T-helper 1 cell treated with Interleukin-12 subunit alpha and Interleukin-12 subunit beta and Interleukin-4 antibody, amounts not matched to agents 30 μg/mL and 1 μg/mL, for 36 hours (primary cell): ENCODE measurements at regions not wholly inside any gene's neighbourhood (a gene's known extent, or its start where the extent isn't known, plus 50 kb on each side); places are given as distances from the start of the nearest gene placed in this dataset.
"Not testable (repeated sequence)": the region's sequence is repeated elsewhere in the genome, so short reads cannot be mapped to it uniquely, and the experiment has no call there.

ENCODE experiments used
- H3K27ac Mint-ChIP-seq: one replicate; pipeline ENCODE4 v1.8.0; 2021; ENCODE audit warnings: mild to moderate bottlenecking, mixed read lengths
- H3K27me3 Mint-ChIP-seq: one replicate; pipeline ENCODE4 v1.8.0; 2021; ENCODE audit warnings: low read depth, mixed read lengths
- H3K36me3 Mint-ChIP-seq: one replicate; pipeline ENCODE4 v1.8.0; 2021; ENCODE audit warnings: low read depth, mixed read lengths
- H3K4me1 Mint-ChIP-seq: one replicate; pipeline ENCODE4 v1.8.0; 2021; ENCODE audit warnings: low read depth, mixed read lengths
- H3K4me3 Mint-ChIP-seq: one replicate; pipeline ENCODE4 v1.8.0; 2021; ENCODE audit warnings: mild to moderate bottlenecking, moderate library complexity, mixed read lengths
- H3K9me3 Mint-ChIP-seq: one replicate; pipeline ENCODE4 v1.8.0; 2021; ENCODE audit warnings: mixed read lengths

GRCh38 chr10:108600511-108600910, 1322.8 kb downstream of the XPNPEP1 start:
- H3K36me3 Mint-ChIP-seq, H3K27ac Mint-ChIP-seq, H3K4me3 Mint-ChIP-seq, H3K27me3 Mint-ChIP-seq, H3K4me1 Mint-ChIP-seq: not testable (repeated sequence)
- H3K9me3 Mint-ChIP-seq: peaks cover 10% of the 10 kb centered on the region

GRCh38 chr10:108599317-108599716, 1324.0 kb downstream of the XPNPEP1 start:
- H3K27ac Mint-ChIP-seq, H3K4me3 Mint-ChIP-seq, H3K36me3 Mint-ChIP-seq: not testable (repeated sequence)

GRCh38 chr10:108598831-108599230, 1324.5 kb downstream of the XPNPEP1 start:
- no peaks in the 10 kb centered on the region for H3K36me3 Mint-ChIP-seq
- H3K9me3 Mint-ChIP-seq: peaks cover 10% of the 10 kb centered on the region
- no peaks in the 10 kb centered on the region for H3K4me1 Mint-ChIP-seq
- no peak overlapping the region for H3K27ac Mint-ChIP-seq
- H3K4me3 Mint-ChIP-seq: no peak overlapping the region
- no peaks in the 10 kb centered on the region for H3K27me3 Mint-ChIP-seq

More at GRCh38 chr10:108599317-108599716, 1324.0 kb downstream of the XPNPEP1 start:
- H3K9me3 Mint-ChIP-seq: peaks cover 10% of the 10 kb centered on the region
- H3K4me1 Mint-ChIP-seq, H3K27me3 Mint-ChIP-seq: not testable (repeated sequence)

GRCh38 chr10:108598320-108598695, 1325.0 kb downstream of the XPNPEP1 start:
- peaks cover 10% of the 10 kb centered on the region for H3K9me3 Mint-ChIP-seq
- no peak overlapping the region for H3K27ac Mint-ChIP-seq
- no peak overlapping the region for H3K4me3 Mint-ChIP-seq
- H3K27me3 Mint-ChIP-seq: no peaks in the 10 kb centered on the region
- H3K36me3 Mint-ChIP-seq: no peaks in the 10 kb centered on the region
- no peaks in the 10 kb centered on the region for H3K4me1 Mint-ChIP-seq

GRCh38 chr10:108597657-108598319, 1325.5 kb downstream of the XPNPEP1 start:
- Mint-ChIP-seq H3K4me3 (no peak overlapping the region), H3K9me3 (peaks cover 10% of the 10 kb centered on the region), H3K27me3 (no peaks in the 10 kb centered on the region), H3K27ac (no peak overlapping the region), H3K4me1 (no peaks in the 10 kb centered on the region), H3K36me3 (no peaks in the 10 kb centered on the region)

GRCh38 chr10:108597031-108597430, 1326.3 kb downstream of the XPNPEP1 start:
- Mint-ChIP-seq H3K9me3 (peaks cover 10% of the 10 kb centered on the region), H3K4me1 (no peaks in the 10 kb centered on the region), H3K27me3 (no peaks in the 10 kb centered on the region), H3K36me3 (no peaks in the 10 kb centered on the region), H3K27ac (no peak overlapping the region), H3K4me3 (no peak overlapping the region)

GRCh38 chr10:108592956-108593355, 1330.4 kb downstream of the XPNPEP1 start:
- H3K27ac Mint-ChIP-seq: no peak overlapping the region
- H3K4me1 Mint-ChIP-seq: no peaks in the 10 kb centered on the region
- no peak overlapping the region for H3K4me3 Mint-ChIP-seq
- H3K36me3 Mint-ChIP-seq: no peaks in the 10 kb centered on the region
- peaks cover 3% of the 10 kb centered on the region for H3K9me3 Mint-ChIP-seq
- H3K27me3 Mint-ChIP-seq: no peaks in the 10 kb centered on the region

- Mint-ChIP-seq H3K9me3 (no peaks in the 10 kb centered on the region), H3K27me3 (no peaks in the 10 kb centered on the region), H3K4me1 (no peaks in the 10 kb centered on the region), H3K27ac (no peak overlapping the region), H3K36me3 (no peaks in the 10 kb centered on the region), H3K4me3 (no peak overlapping the region)
These were observed 1331.9 kb downstream of the XPNPEP1 start for GRCh38 chr10:108591417-108591816.

- H3K4me3 Mint-ChIP-seq: no peak overlapping the region
- no peak overlapping the region for H3K27ac Mint-ChIP-seq
- no peaks in the 10 kb centered on the region for H3K27me3 Mint-ChIP-seq
- peaks cover 11% of the 10 kb centered on the region for H3K9me3 Mint-ChIP-seq
- no peaks in the 10 kb centered on the region for H3K4me1 Mint-ChIP-seq
- H3K36me3 Mint-ChIP-seq: no peaks in the 10 kb centered on the region
These were observed 1336.9 kb downstream of the XPNPEP1 start for GRCh38 chr10:108586424-108586823.

GRCh38 chr10:108583877-108584276, 1339.4 kb downstream of the XPNPEP1 start:
- Mint-ChIP-seq H3K4me1 (no peaks in the 10 kb centered on the region), H3K36me3 (no peaks in the 10 kb centered on the region), H3K9me3 (peaks cover 21% of the 10 kb centered on the region), H3K27me3 (no peaks in the 10 kb centered on the region), H3K4me3 (no peak overlapping the region), H3K27ac (no peak overlapping the region)

GRCh38 chr10:108582888-108583287, 1340.4 kb downstream of the XPNPEP1 start:
- H3K4me3 Mint-ChIP-seq: no peak overlapping the region
- H3K4me1 Mint-ChIP-seq: no peaks in the 10 kb centered on the region
- H3K9me3 Mint-ChIP-seq: peaks cover 21% of the 10 kb centered on the region
- no peak overlapping the region for H3K27ac Mint-ChIP-seq
- H3K27me3 Mint-ChIP-seq: no peaks in the 10 kb centered on the region
- no peaks in the 10 kb centered on the region for H3K36me3 Mint-ChIP-seq

GRCh38 chr10:108582387-108582786, 1340.9 kb downstream of the XPNPEP1 start:
- Mint-ChIP-seq H3K36me3 (no peaks in the 10 kb centered on the region), H3K4me3 (no peak overlapping the region), H3K27me3 (no peaks in the 10 kb centered on the region), H3K9me3 (peaks cover 21% of the 10 kb centered on the region), H3K27ac (no peak overlapping the region), H3K4me1 (no peaks in the 10 kb centered on the region)

GRCh38 chr10:108578258-108578657, 1345.1 kb downstream of the XPNPEP1 start:
- no peaks in the 10 kb centered on the region for H3K4me1 Mint-ChIP-seq
- no peak overlapping the region for H3K4me3 Mint-ChIP-seq
- no peaks in the 10 kb centered on the region for H3K36me3 Mint-ChIP-seq

GRCh38 chr10:108574233-108574632, 1349.1 kb downstream of the XPNPEP1 start:
- Mint-ChIP-seq H3K9me3 (no peaks in the 10 kb centered on the region), H3K27me3 (no peaks in the 10 kb centered on the region), H3K27ac (no peak overlapping the region), H3K4me3 (no peak overlapping the region), H3K4me1 (no peaks in the 10 kb centered on the region), H3K36me3 (no peaks in the 10 kb centered on the region)

More at GRCh38 chr10:108578258-108578657, 1345.1 kb downstream of the XPNPEP1 start:
- Mint-ChIP-seq H3K27ac (no peak overlapping the region), H3K27me3 (no peaks in the 10 kb centered on the region), H3K9me3 (peaks cover 10% of the 10 kb centered on the region)

- Mint-ChIP-seq H3K27me3 (no peaks in the 10 kb centered on the region), H3K4me1 (no peaks in the 10 kb centered on the region), H3K27ac (no peak overlapping the region), H3K4me3 (no peak overlapping the region), H3K9me3 (peaks cover 3% of the 10 kb centered on the region), H3K36me3 (no peaks in the 10 kb centered on the region)
These were observed 1354.5 kb downstream of the XPNPEP1 start for GRCh38 chr10:108568824-108569223.
